ENCODE measurements at regions not wholly inside any gene's neighbourhood (a gene's known extent, or its start where the extent isn't known, plus 50 kb on each side); places are given as distances from the start of the nearest gene placed in this dataset.

- TF ChIP-seq CTCF (IDR thresholded peaks at IDR 0.05) = no peak
- no peaks in the 10 kb centered on the region for H3K36me3 ChIP-seq
- no peak overlapping the region for H3K4me3 ChIP-seq
- H3K27me3 ChIP-seq = no peaks in the 10 kb centered on the region
- intact Hi-C loops (cut with DNase I) = no loop called here
- H3K27ac ChIP-seq = no peak overlapping the region
- H3K9me3 ChIP-seq = no peaks in the 10 kb centered on the region
- DNase-seq = no peak
- no peaks in the 10 kb centered on the region for H3K4me1 ChIP-seq
- no peak overlapping the region for H3K9ac ChIP-seq (ENCODE audit: low read depth in 2 of 2, low read length in 2 of 2)
Observed at GRCh38 chr7:113796557-113796956, 122.3 kb downstream of the PPP1R3A start.

- Histone ChIP-seq H3K27ac (no peak overlapping the region), H3K9ac (ENCODE audit: low read depth in 2 of 2, low read length in 2 of 2) (no peak overlapping the region), H3K36me3 (no peaks in the 10 kb centered on the region), H3K4me3 (no peak overlapping the region), H3K4me1 (no peaks in the 10 kb centered on the region), H3K9me3 (no peaks in the 10 kb centered on the region), H3K27me3 (no peaks in the 10 kb centered on the region)
- intact Hi-C loops (cut with DNase I) = no loop called here
- TF ChIP-seq CTCF (IDR thresholded peaks at IDR 0.05) = no peak
- DNase-seq = no peak
Observed at GRCh38 chr7:113794573-113794972, 124.2 kb downstream of the PPP1R3A start.

GRCh38 chr7:113793171-113793570 lies 125.6 kb downstream of the PPP1R3A start:
- H3K36me3 ChIP-seq = no peaks in the 10 kb centered on the region
- no peaks in the 10 kb centered on the region for H3K27me3 ChIP-seq
- H3K4me1 ChIP-seq = no peaks in the 10 kb centered on the region
- DNase-seq = no peak
- no peak overlapping the region for H3K27ac ChIP-seq
- no peak for TF ChIP-seq CTCF (IDR thresholded peaks at IDR 0.05)
- H3K9ac ChIP-seq (ENCODE audit: low read depth in 2 of 2, low read length in 2 of 2) = no peak overlapping the region
- H3K4me3 ChIP-seq = no peak overlapping the region
- H3K9me3 ChIP-seq = no peaks in the 10 kb centered on the region
- intact Hi-C loops (cut with DNase I) = no loop called here

- TF ChIP-seq CTCF (IDR thresholded peaks at IDR 0.05) = no peak
- Histone ChIP-seq H3K9ac (ENCODE audit: low read depth in 2 of 2, low read length in 2 of 2) (no peak overlapping the region), H3K4me3 (no peak overlapping the region), H3K9me3 (no peaks in the 10 kb centered on the region), H3K4me1 (no peaks in the 10 kb centered on the region), H3K27me3 (no peaks in the 10 kb centered on the region), H3K27ac (no peak overlapping the region), H3K36me3 (no peaks in the 10 kb centered on the region)
- no peak for DNase-seq
- intact Hi-C loops (cut with DNase I) = no loop called here
Observed at GRCh38 chr7:113790025-113790424, 128.8 kb downstream of the PPP1R3A start.

- no peaks in the 10 kb centered on the region for H3K27me3 ChIP-seq
- H3K9ac ChIP-seq (ENCODE audit: low read depth in 2 of 2, low read length in 2 of 2) = no peak overlapping the region
- H3K4me3 ChIP-seq = no peak overlapping the region
- DNase-seq = no peak
- TF ChIP-seq CTCF (IDR thresholded peaks at IDR 0.05) = no peak
- H3K27ac ChIP-seq = no peak overlapping the region
- intact Hi-C loops (cut with DNase I) = no loop called here
- no peaks in the 10 kb centered on the region for H3K36me3 ChIP-seq
- no peaks in the 10 kb centered on the region for H3K9me3 ChIP-seq
- H3K4me1 ChIP-seq = no peaks in the 10 kb centered on the region
Observed at GRCh38 chr7:113787106-113787505, 131.7 kb downstream of the PPP1R3A start.

- no peak for DNase-seq
- Histone ChIP-seq H3K9ac (ENCODE audit: low read depth in 2 of 2, low read length in 2 of 2) (no peak overlapping the region), H3K36me3 (no peaks in the 10 kb centered on the region), H3K4me3 (no peak overlapping the region), H3K9me3 (no peaks in the 10 kb centered on the region), H3K4me1 (no peaks in the 10 kb centered on the region), H3K27ac (no peak overlapping the region), H3K27me3 (no peaks in the 10 kb centered on the region)
- no peak for TF ChIP-seq CTCF (IDR thresholded peaks at IDR 0.05)
- intact Hi-C loops (cut with DNase I) = no loop called here
Observed at GRCh38 chr7:113784956-113785355, 133.9 kb downstream of the PPP1R3A start.
